Esophagus muscularis mucosa (tissue), 4 donors: ENCODE measurements at regions not wholly inside any gene's neighbourhood (a gene's known extent, or its start where the extent isn't known, plus 50 kb on each side); places are given as distances from the start of the nearest gene placed in this dataset.

ENCODE experiments used
- DNase-seq: peaks from one replicate; pipeline ENCODE4 v3.0.0-alpha.2; 2017; ENCODE audit errors: extremely low spot score
- H3K27ac ChIP-seq, 4 donors: fragments of 200-600 bp; sonication (generic); replicated peaks in 1 of 4; 1 replicate in 3 of 4; 2 replicates in 1 of 4; pipeline ENCODE4 v1.5.1; 2016 to 2019; ENCODE audit warnings: mild to moderate bottlenecking in 1 of 4
- H3K27me3 ChIP-seq, 4 donors: fragments of 200-600 bp; sonication (generic); one replicate each; pipeline versions ENCODE4 v1.5.1 to v1.6.0; 2016 to 2019
- H3K36me3 ChIP-seq, 4 donors: fragments of 200-600 bp; sonication (generic); one replicate each; pipeline ENCODE4 v1.5.1; 2016 to 2019
- H3K4me1 ChIP-seq, 4 donors: fragments of 200-600 bp; sonication (generic); one replicate each; pipeline ENCODE4 v1.5.1; 2016 to 2019
- H3K4me3 ChIP-seq, 4 donors: fragments of 200-600 bp; sonication (generic); 1 replicate in 2 of 4; 2 replicates in 2 of 4; pipeline ENCODE4 v1.5.1; 2016 to 2019; ENCODE audit warnings: mild to moderate bottlenecking in 4 of 4, moderate library complexity in 1 of 4
- H3K9me3 ChIP-seq, 4 donors: fragments of 200-600 bp; sonication (generic); 1 replicate in 3 of 4; 2 replicates in 1 of 4; pipeline ENCODE4 v1.5.1; 2016 to 2019
- CTCF ChIP-seq, 3 experiments: fragments of 200-600 bp in 2 of 3; fragments of 450-650 bp in 1 of 3; sonication (generic) in 2 of 3; IDR thresholded peaks; one replicate each; pipeline ENCODE4 v1.5.1; 2017 to 2019; ENCODE audit warnings: antibody characterized with exemption in 3 of 3, mild to moderate bottlenecking in 2 of 3, moderate library complexity in 1 of 3
- EP300 ChIP-seq: sonication (generic); formaldehyde crosslinking; IDR thresholded peaks from one replicate; pipeline ENCODE4 v1.6.1; 2017; ENCODE audit warnings: antibody characterized with exemption
- POLR2A ChIP-seq: fragments of 450-650 bp; IDR thresholded peaks from one replicate; pipeline ENCODE4 v1.6.1; 2017; ENCODE audit warnings: antibody characterized with exemption, moderate library complexity, mild to moderate bottlenecking, low read depth
- POLR2AphosphoS5 ChIP-seq, 2 donors: sonication (generic); formaldehyde crosslinking; IDR thresholded peaks; one replicate each; pipeline ENCODE4 v1.6.1; 2017; ENCODE audit warnings: antibody characterized with exemption in 2 of 2
- WGBS: methylation state at CpG from one replicate; pipeline ENCODE4 v1.1.5; 2018; 5-methylcytosine and 5-hydroxymethylcytosine counted together
- intact Hi-C: fragments of 100-400 bp; cut with DNase I; formaldehyde crosslinking; loops from one replicate; pipeline ENCODE4 v1.15.1; 2023

DNA sequence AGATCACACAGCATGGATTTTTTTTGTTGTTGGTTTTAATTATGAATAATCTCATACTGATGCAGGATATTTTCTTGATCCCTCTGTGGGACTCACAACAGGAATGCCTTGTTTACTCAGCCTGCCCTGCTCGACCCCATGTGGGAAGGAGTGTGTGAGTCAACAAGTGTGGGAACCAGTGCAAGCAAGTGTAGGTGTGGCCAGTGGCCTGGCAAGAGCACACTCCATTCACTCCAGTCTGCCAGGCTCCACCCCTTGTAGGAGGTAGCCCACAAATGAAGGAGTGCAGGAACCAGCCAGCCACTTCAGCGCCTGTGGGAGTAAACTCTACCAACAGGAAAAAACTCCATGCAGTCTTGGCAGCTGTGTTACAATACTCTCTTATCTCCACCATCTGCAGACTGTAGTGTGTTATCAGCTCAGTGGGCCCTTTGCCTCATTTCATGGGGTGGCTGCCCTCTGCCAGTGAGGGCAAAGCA lies 393.6 kb downstream of the OTOL1 start:
- 79% methylated on average over 1 of the region's 2 CpGs for WGBS
- H3K36me3 ChIP-seq: no peaks in the 10 kb centered on the region
- no peak for DNase-seq
- intact Hi-C loops: no loop called here
- TF ChIP-seq CTCF (IDR thresholded peaks at IDR 0.05) (no peak), EP300 (no peak)
- H3K27ac ChIP-seq: no peak overlapping the region
- no peaks in the 10 kb centered on the region for H3K4me1 ChIP-seq
- H3K27me3 ChIP-seq: no peaks in the 10 kb centered on the region
- H3K4me3 ChIP-seq: no peak overlapping the region
- peaks cover 0 to 8% (median 3%) of the 10 kb centered on the region in 4 donors for H3K9me3 ChIP-seq

- 70% methylated on average over 1 of the region's 1 CpG for whole genome bisulfite sequencing
- no peaks in the 10 kb centered on the region for H3K4me1 ChIP-seq
- H3K36me3 ChIP-seq: no peaks in the 10 kb centered on the region
- no peak overlapping the region for H3K27ac ChIP-seq
- peaks cover 0 to 8% (median 3%) of the 10 kb centered on the region in 4 donors for H3K9me3 ChIP-seq
- no peaks in the 10 kb centered on the region for H3K27me3 ChIP-seq
- TF ChIP-seq POLR2AphosphoS5 (IDR thresholded peaks at IDR 0.05) (no peak), POLR2A (no peak), EP300 (no peak), CTCF (IDR thresholded peaks at IDR 0.05) (no peak)
- intact Hi-C loops: no loop called here
- no peak overlapping the region for H3K4me3 ChIP-seq
- DNase-seq: no peak
These were observed 397.4 kb downstream of the OTOL1 start for GRCh38 chr3:161893972-161894371.

DNA sequence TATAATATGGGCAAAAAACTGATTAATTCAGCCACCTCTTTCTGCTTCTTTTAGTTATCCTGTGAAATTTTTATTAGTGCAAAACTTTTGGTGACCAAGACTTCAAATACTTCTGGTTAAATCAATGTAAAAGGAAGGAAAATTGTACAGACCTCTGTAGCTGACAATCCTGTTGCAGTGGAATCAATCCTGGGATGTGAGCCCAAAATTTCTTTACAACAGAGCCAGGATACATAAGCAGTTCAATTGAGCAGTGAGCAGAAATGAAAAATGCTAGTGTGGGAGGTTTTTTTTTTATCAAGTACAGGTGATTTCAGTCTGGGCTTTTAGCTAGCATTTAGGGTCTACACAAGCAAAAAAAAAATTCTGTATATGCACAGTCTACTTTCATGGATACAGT lies 398.0 kb downstream of the OTOL1 start:
- Histone ChIP-seq H3K27ac (no peak overlapping the region), H3K4me1 (no peaks in the 10 kb centered on the region), H3K4me3 (no peak overlapping the region), H3K36me3 (no peaks in the 10 kb centered on the region), H3K9me3 (peaks cover 0 to 8% (median 3%) of the 10 kb centered on the region in 4 donors), H3K27me3 (no peaks in the 10 kb centered on the region)
- no peak for DNase-seq
- TF ChIP-seq POLR2AphosphoS5 (IDR thresholded peaks at IDR 0.05) (no peak), EP300 (no peak), CTCF (IDR thresholded peaks at IDR 0.05) (no peak), POLR2A (no peak)
- intact Hi-C loops: no loop called here

- H3K27me3 ChIP-seq: no peaks in the 10 kb centered on the region
- H3K36me3 ChIP-seq: no peaks in the 10 kb centered on the region
- TF ChIP-seq POLR2AphosphoS5 (IDR thresholded peaks at IDR 0.05) (no peak), EP300 (no peak), POLR2A (no peak), CTCF (IDR thresholded peaks at IDR 0.05) (no peak)
- no peaks in the 10 kb centered on the region for H3K4me1 ChIP-seq
- 92% methylated on average over 4 of the region's 4 CpGs for WGBS
- intact Hi-C loops: no loop called here
- H3K4me3 ChIP-seq: no peak overlapping the region
- no peak for DNase-seq
- no peak overlapping the region for H3K27ac ChIP-seq
- no peaks in the 10 kb centered on the region for H3K9me3 ChIP-seq
These were observed 409.0 kb downstream of the OTOL1 start for GRCh38 chr3:161905520-161906132.

- Histone ChIP-seq H3K27me3 (no peaks in the 10 kb centered on the region), H3K36me3 (no peaks in the 10 kb centered on the region), H3K4me1 (peaks cover 3 to 15% (median 13%) of the 10 kb centered on the region in 4 donors), H3K9me3 (no peaks in the 10 kb centered on the region), H3K4me3 (no peak overlapping the region), H3K27ac (no peak overlapping the region)
- intact Hi-C loops: no loop called here
- TF ChIP-seq POLR2A (no peak), POLR2AphosphoS5 (IDR thresholded peaks at IDR 0.05) (no peak), EP300 (no peak), CTCF (IDR thresholded peaks at IDR 0.05) (no peak)
- no peak for DNase-seq
These were observed 417.3 kb downstream of the OTOL1 start for GRCh38 chr3:161913786-161914389.
